IMR-90 (cell line): ENCODE measurements at regions not wholly inside any gene's neighbourhood (a gene's known extent, or its start where the extent isn't known, plus 50 kb on each side); places are given as distances from the start of the nearest gene placed in this dataset.
A peak's percentile ranks its signal among the peaks of the same experiment; 100 is the strongest.

ENCODE experiments used
- ATAC-seq: fragments of 200-7000 bp; cut with Tn5 transposase; 2 replicates; pipeline ENCODE4 v1.9.1; 2020; ENCODE audit warnings: low read depth, mild to moderate bottlenecking, moderate library complexity
- BruUV-seq: library from RNA; stranded (reverse); fragments of 400-500 nt; replicated peaks from 2 replicates; lab custom pipeline; 2021; lab: Mats Ljungman, UMichigan
- CTCF ChIA-PET: fragments of 300-600 bp; formaldehyde crosslinking; extraction: SDS; loops from one replicate; lab custom pipeline; 2021; ENCODE audit warnings: antibody characterized with exemption; lab: Yijun Ruan, JAX
- POLR2A ChIA-PET: fragments of 300-600 bp; sonication (Branson Sonifier 250); formaldehyde crosslinking; loops from one replicate; lab custom pipeline; 2022; ENCODE audit warnings: antibody characterized with exemption; ENCODE audit not compliant: unreplicated experiment; lab: Charles Lee
- DNase-seq: peaks from one replicate; pipeline ENCODE4 v3.0.0; 2013
- H2AFZ ChIP-seq: replicated peaks from 2 replicates; pipeline ENCODE3; 2013; ENCODE audit warnings: low read length, mild to moderate bottlenecking; ENCODE audit not compliant: poor library complexity
- H2AK5ac ChIP-seq: 2 replicates; pipeline ENCODE4 v1.6.1; 2013; ENCODE audit warnings: low read depth, low read length, inconsistent platforms
- H2AK9ac ChIP-seq: replicated peaks from 2 replicates; pipeline ENCODE3; 2013; ENCODE audit warnings: mild to moderate bottlenecking, low read depth, low read length, moderate library complexity; ENCODE audit not compliant: poor library complexity
- H2BK120ac ChIP-seq: 2 replicates; pipeline ENCODE4 v1.6.1; 2013; ENCODE audit warnings: low read depth, low read length, inconsistent platforms
- H2BK15ac ChIP-seq: 3 replicates; pipeline ENCODE4 v1.6.1; 2013; ENCODE audit warnings: low read depth, low read length, inconsistent platforms
- H2BK20ac ChIP-seq: 2 replicates; pipeline ENCODE4 v1.6.1; 2013; ENCODE audit warnings: low read depth, mild to moderate bottlenecking, inconsistent platforms, low read length, moderate library complexity
- H2BK5ac ChIP-seq: 2 replicates; pipeline ENCODE4 v1.6.1; 2013; ENCODE audit warnings: mild to moderate bottlenecking, low read depth, low read length, inconsistent platforms; ENCODE audit not compliant: poor library complexity, severe bottlenecking
- H3K14ac ChIP-seq: replicated peaks from 2 replicates; pipeline ENCODE4 v1.6.1; 2013; ENCODE audit warnings: low read depth, low read length, inconsistent platforms
- H3K18ac ChIP-seq: 2 replicates; pipeline ENCODE4 v1.6.1; 2013; ENCODE audit warnings: low read depth, low read length, control low read depth
- H3K23ac ChIP-seq: 2 replicates; pipeline ENCODE4 v1.6.1; 2013; ENCODE audit warnings: low read depth, low read length, inconsistent platforms
- H3K27ac ChIP-seq: 2 replicates; pipeline ENCODE4 v1.5.1; 2013; ENCODE audit warnings: mild to moderate bottlenecking, control low read depth, low read length; ENCODE audit not compliant: insufficient read depth
- H3K27me3 ChIP-seq: 2 replicates; pipeline ENCODE4 v1.6.1; 2013; ENCODE audit warnings: low read length; ENCODE audit not compliant: control insufficient read depth, insufficient read depth
- H3K36me3 ChIP-seq: 2 replicates; pipeline ENCODE4 v1.6.1; 2013; ENCODE audit warnings: low read length, mixed read lengths; ENCODE audit not compliant: control insufficient read depth, insufficient read depth
- H3K4ac ChIP-seq: 2 replicates; pipeline ENCODE4 v1.6.1; 2013; ENCODE audit warnings: low read depth, low read length, inconsistent platforms
- H3K4me1 ChIP-seq: 2 replicates; pipeline ENCODE4 v1.6.1; 2013; ENCODE audit warnings: low read length, mixed read lengths; ENCODE audit not compliant: control insufficient read depth, insufficient read depth
- H3K4me2 ChIP-seq: 2 replicates; pipeline ENCODE4 v1.6.1; 2013; ENCODE audit warnings: low read depth, mild to moderate bottlenecking, control low read depth, low read length, moderate library complexity
- H3K4me3 ChIP-seq: 2 replicates; pipeline ENCODE4 v1.5.1; 2013; ENCODE audit warnings: low read depth, mild to moderate bottlenecking, control low read depth, low read length, moderate library complexity; ENCODE audit not compliant: insufficient read depth
- H3K56ac ChIP-seq: 2 replicates; pipeline ENCODE4 v1.6.1; 2013; ENCODE audit warnings: low read length, inconsistent platforms; ENCODE audit not compliant: insufficient read depth; ENCODE audit errors: extremely low read depth
- H3K79me1 ChIP-seq, 2 experiments: 2 replicates each; pipeline ENCODE4 v1.6.1; 2013; ENCODE audit warnings: low read length in 2 of 2, inconsistent platforms in 1 of 2, low read depth in 1 of 2
- H3K9ac ChIP-seq: 2 replicates; pipeline ENCODE4 v1.6.1; 2013; ENCODE audit warnings: low read depth, low read length, control low read depth
- H3K9me1 ChIP-seq: 2 replicates; pipeline ENCODE4 v1.6.1; 2013; ENCODE audit warnings: low read length, inconsistent platforms; ENCODE audit not compliant: insufficient read depth
- H3K9me3 ChIP-seq: 2 replicates; pipeline ENCODE4 v1.6.1; 2013; ENCODE audit warnings: low read length; ENCODE audit not compliant: control insufficient read depth, insufficient read depth
- H4K20me1 ChIP-seq: 2 replicates; pipeline ENCODE4 v1.6.1; 2013; ENCODE audit warnings: low read length, inconsistent platforms; ENCODE audit not compliant: insufficient read depth
- H4K5ac ChIP-seq: 2 replicates; pipeline ENCODE4 v1.6.1; 2013; ENCODE audit warnings: mild to moderate bottlenecking, low read depth, low read length, control low read depth
- H4K8ac ChIP-seq, 2 experiments: 2 replicates each; pipeline ENCODE4 v1.6.1; 2013; ENCODE audit warnings: low read depth in 2 of 2, low read length in 2 of 2, control low read depth in 1 of 2, inconsistent platforms in 1 of 2
- H4K91ac ChIP-seq: 2 replicates; pipeline ENCODE4 v1.6.1; 2013; ENCODE audit warnings: low read depth, low read length, inconsistent platforms; ENCODE audit not compliant: insufficient read depth
- FOS ChIP-seq: fragments of 150-350 bp; IDR thresholded peaks from 2 replicates; pipeline ENCODE4 v1.6.1; 2016; ENCODE audit warnings: low read depth, low read length
- MAFK ChIP-seq: IDR thresholded peaks from 2 replicates; pipeline ENCODE4 v1.6.1; 2012; ENCODE audit warnings: low read depth, low read length, improper control_type of control experiment
- WGBS, 2 experiments: methylation state at CpG; one replicate each; pipeline versions ENCODE4 v1.1.5 to v1.1.7; 2013; ENCODE audit warnings: missing lambda C conversion rate in 2 of 2; ENCODE audit not compliant: insufficient read length in 1 of 2; ENCODE audit errors: extremely low coverage in 2 of 2; 5-methylcytosine and 5-hydroxymethylcytosine counted together
- dilution Hi-C: fragments of 300-500 bp; cut with HindIII; formaldehyde crosslinking; loops from one replicate; pipeline ENCODE4 v1.14.3; 2018; ENCODE audit warnings: low sequenced_read_pairs; ENCODE audit not compliant: unreplicated experiment
- in situ Hi-C: fragments of 300-500 bp; cut with MboI; formaldehyde crosslinking; loops from 3 replicates; pipeline ENCODE4 v1.14.3; 2019; ENCODE audit warnings: low sequenced_read_pairs, inconsistent platforms, mixed read lengths
- intact Hi-C: fragments of 100-400 bp; cut with micrococcal nuclease; formaldehyde crosslinking; loops from 2 replicates; pipeline ENCODE4 v1.10.0; 2022

DNA sequence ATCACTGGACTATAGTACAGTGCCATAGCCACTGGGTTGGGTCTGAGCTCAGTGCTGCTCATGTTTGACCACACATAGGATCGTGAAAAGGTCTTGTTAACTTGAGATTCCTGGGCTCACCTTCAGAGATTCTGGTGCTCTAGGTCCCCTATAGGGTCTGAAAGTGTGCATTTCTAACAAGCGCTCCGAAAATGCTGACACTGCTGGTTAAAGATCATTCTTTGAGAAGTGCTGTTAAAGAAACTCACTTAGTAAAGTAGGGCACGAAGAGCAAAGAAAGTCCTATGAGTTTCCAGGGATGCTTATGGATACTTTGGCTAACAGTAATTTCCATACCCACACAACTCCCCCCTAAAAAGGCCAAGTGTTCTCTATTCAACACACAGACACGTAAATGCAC, 108.1 kb upstream of the PAX6 start:
- BruUV-seq: no TSS peak
- Histone ChIP-seq H3K9me1 (no peaks in the 10 kb centered on the region), H2BK20ac (no peak overlapping the region), H3K27ac (no peak overlapping the region), H2AFZ (no peak overlapping the region), H3K4me2 (no peak overlapping the region), H3K23ac (no peak overlapping the region), H4K91ac (no peak overlapping the region), H3K9me3 (no peaks in the 10 kb centered on the region), H2BK15ac (no peak overlapping the region), H2BK5ac (no peak overlapping the region), H3K79me1 (no peaks in the 10 kb centered on the region), H4K20me1 (no peaks in the 10 kb centered on the region), H2BK120ac (no peak overlapping the region), H2AK5ac (no peak overlapping the region), H3K4me3 (no peak overlapping the region), H4K8ac (no peak overlapping the region), H3K56ac (no peak overlapping the region), H3K14ac (no peak overlapping the region), H4K5ac (no peak overlapping the region), H2AK9ac (no peak overlapping the region), H3K18ac (no peak overlapping the region), H3K27me3 (no peaks in the 10 kb centered on the region; the same call in 1 of the 2 replicates), H3K36me3 (no peaks in the 10 kb centered on the region), H3K9ac (no peak overlapping the region), H3K4me1 (no peaks in the 10 kb centered on the region), H3K4ac (no peak overlapping the region)
- no CpG with 5 or more reads among the region's 5 CpGs for WGBS, 2 experiments
- no peak for DNase-seq
- intact Hi-C loops: no loop called here
- ATAC-seq: no peak
- ChIA-PET CTCF (no interaction called here), POLR2A (no interaction called here)
- in situ Hi-C loops: no loop called here
- dilution Hi-C loops: no loop called here
- TF ChIP-seq FOS (no peak), MAFK (peak; percentile 65)
